Lung microvascular endothelial cell (primary cell): ENCODE measurements at regions not wholly inside any gene's neighbourhood (a gene's known extent, or its start where the extent isn't known, plus 50 kb on each side); places are given as distances from the start of the nearest gene placed in this dataset.
A peak's percentile ranks its signal among the peaks of the same experiment; 100 is the strongest.
"Not testable (repeated sequence)": the region's sequence is repeated elsewhere in the genome, so short reads cannot be mapped to it uniquely, and the experiment has no call there.

ENCODE experiments used
- DNase-seq, 2 donors: peaks; one replicate each; pipeline versions ENCODE4 v3.0.0 to v3.0.0-alpha.2; 2010; ENCODE audit warnings: low read depth in 2 of 2

- peak in 1 of 2 donors; percentile 28 for DNase-seq
Measured at GRCh38 chr21:14321042-14321441, 61.9 kb downstream of the HSPA13 start.

DNA sequence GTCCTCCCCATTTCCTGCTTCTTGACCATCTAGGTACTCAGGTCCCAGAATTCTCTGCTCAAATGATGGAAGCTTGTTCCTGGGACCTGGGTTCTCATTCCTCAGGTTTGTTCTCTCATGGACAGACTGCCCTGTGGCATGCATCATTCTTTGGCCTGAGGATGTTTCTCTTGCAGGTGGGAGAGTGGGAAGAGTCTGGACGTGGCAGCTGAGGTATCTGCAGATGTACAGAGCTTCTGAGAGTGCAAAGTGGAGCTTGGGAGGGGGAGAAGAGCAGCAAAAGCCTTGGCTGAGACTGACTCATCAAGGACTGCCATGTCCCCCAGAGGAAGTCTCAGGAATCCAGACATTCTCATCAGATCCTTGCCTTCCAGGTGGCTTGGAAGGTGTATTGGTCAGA lies 63.1 kb downstream of the HSPA13 start:
- no peak for DNase-seq

DNA sequence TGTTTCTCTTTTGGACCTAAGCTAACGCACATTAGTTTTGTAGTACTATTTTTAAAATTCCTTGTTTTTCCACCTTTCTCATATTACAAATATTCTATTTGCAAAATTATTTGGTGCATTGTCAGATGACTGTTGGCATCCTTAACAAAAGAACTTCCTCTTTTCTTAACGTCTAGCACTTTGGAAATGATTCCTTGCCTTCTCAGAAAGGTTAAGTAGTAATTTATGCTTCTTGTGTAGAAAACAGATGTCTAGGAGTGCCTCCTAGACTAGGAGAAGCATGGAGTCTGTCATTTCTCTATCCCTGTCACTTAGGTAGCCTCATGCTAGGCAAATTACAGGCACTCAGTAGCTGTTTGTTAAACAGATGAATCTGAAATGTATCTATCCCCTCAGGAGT lies 64.4 kb downstream of the HSPA13 start:
- no peak for DNase-seq

- DNase-seq: no peak
Measured at GRCh38 chr21:14317507-14317906, 65.4 kb downstream of the HSPA13 start.

- no peak for DNase-seq
Measured at GRCh38 chr21:14313300-14313699, 69.6 kb downstream of the HSPA13 start.

- no peak for DNase-seq
Measured at GRCh38 chr21:14312871-14313270, 70.1 kb downstream of the HSPA13 start.

- DNase-seq: no peak
Measured at GRCh38 chr21:14308234-14308633, 74.7 kb downstream of the HSPA13 start.

DNA sequence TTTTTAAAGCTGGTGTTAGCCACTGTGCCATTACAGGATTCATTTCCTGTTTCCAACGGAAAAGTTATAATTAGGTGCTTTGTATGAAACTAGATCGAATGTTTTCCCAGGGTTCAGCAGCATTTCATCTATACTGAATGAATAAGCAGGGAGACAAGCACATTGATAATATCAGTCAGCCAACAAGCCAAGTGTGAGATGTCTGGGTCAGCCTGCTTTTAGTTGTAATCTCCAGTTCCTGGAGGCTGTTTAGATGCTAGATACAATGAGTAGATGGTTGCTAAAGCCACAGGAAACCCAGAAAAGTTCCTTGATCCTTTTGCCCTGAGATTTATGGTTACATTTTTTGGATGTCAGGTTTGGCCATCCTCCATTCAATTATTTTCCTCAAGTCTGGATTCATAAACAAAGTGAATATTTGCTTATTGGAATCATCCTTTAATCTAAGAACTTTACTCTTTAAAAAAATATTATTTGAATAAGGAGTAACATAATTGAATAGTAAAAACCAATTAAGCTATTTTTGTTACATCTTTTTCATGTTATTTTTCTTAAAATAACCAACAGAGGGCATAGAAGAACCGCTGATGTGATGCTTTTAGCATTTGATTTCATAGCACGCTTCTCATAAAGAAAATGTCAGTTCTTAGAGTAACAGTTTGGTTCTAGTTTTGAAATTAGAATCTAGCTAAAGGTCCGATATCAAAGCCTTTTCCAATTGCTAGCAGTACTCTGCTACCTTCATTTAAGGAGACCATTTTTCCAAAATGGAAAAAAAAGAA lies 76.6 kb downstream of the HSPA13 start:
- DNase-seq: peak; percentile 5 to 65

GRCh38 chr21:14303731-14304488 lies 79.0 kb downstream of the HSPA13 start:
- peak in 1 of 2 donors; percentile 59 for DNase-seq

- DNase-seq: no peak
Measured at GRCh38 chr21:14300074-14300473, 82.9 kb downstream of the HSPA13 start.

- DNase-seq: no peak
Measured at GRCh38 chr21:14290576-14290975, 74.6 kb downstream of the RBM11 start.

DNA sequence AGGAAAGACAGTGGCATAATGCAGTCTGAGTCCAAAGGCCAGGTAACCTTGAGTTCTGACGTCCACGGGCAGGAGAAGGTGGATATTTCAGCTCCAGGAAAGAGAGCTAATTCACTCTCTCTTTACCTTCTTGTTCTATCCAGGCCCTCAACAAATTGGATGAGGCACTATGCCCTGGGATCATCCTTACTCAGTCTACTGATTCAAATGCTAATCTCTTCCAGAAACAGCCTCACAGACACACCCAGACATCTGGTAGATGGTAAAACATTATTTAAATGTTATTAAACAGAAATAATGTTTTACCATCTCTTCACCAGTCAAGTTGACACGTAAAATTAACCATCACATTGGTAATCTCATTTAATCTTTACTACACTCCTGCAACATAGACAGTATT lies 73.0 kb downstream of the RBM11 start:
- DNase-seq: no peak

DNA sequence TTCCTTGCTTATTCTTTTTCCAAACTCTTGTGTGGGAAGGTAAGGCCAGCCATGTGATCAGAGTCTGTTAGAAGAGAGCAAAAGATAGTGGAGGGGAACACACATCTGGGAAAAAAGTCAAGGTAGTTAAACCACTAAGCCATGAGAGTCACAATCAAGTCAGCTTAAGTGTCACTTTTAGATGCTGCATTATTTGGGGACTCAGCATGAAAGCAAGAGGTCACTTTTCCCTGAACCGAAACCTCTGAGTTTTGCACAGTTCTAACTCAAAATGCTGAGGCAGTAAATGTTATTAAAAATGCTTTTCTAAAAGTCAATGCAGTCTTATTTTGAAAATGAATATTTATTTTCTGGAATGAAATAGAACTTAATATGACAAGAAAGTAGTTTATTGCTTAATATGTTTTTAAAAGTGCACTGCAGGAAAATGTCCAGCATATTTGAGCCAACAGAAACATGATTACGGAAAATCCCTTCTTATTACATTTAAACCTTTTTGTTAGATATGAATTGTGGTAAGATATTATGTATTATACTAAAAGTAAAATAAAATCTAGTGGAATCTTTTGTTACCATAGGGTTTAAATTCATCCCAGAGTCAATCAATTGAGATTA lies 69.3 kb downstream of the RBM11 start:
- peak in 1 of 2 donors; percentile 21 for DNase-seq

DNA sequence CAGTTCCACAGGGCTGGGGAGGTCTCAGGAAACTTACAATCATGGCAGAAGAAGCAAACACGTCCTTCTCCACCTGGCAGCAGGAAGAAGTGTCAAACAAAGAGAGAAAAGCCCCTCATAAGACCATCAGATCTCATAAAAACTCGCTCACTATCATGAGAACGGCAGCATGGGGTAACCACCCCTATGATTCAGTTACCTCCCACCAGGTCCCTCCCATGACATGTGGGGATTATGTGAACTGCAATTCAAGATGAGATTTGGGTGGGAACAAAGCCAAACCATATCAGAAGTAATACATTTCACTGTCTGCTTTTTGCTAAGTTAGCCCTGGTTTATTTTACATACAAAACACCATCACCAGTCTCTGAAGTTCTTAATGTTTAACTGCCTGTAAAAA lies 68.5 kb downstream of the RBM11 start:
- no peak for DNase-seq

DNA sequence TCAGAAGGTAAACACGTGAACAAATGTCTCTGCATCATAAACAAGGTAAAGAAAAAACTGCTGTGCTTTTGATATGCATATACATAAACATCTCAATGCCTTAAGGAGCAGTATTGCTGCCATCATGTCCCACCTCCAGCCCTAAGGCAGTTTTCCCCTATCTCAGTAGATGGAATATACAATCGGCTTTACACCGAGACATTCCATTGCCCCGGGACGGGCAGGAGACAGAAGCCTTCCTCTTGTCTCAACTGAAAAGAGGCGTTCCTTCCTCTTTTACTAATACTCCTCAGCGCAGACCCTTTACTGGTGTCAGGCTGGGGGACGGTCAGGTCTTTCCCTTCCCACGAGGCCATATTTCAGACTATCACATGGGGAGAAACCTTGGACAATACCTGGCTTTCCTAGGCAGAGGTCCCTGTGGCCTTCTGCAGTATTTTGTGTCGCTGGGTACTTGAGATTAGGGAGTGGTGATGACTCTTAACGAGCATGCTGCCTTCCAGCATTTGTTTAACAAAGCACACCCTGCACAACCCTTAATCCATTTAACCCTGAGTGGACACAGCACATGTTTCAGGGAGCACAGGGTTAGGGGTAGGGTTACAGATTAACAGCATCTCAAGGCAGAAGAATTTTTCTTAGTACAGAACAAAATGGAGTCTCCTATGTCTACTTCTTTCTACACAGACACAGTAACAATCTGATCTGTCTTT lies 65.4 kb downstream of the RBM11 start:
- not testable (repeated sequence) for DNase-seq
